A549 (cell line): ENCODE measurements at regions not wholly inside any gene's neighbourhood (a gene's known extent, or its start where the extent isn't known, plus 50 kb on each side); places are given as distances from the start of the nearest gene placed in this dataset.

ENCODE experiments used
- ESRRA ChIP-seq: fragments of 150-350 bp; IDR thresholded peaks from 2 replicates; pipeline ENCODE4 v1.6.1; 2014; ENCODE audit warnings: mild to moderate bottlenecking, low read length, borderline replicate concordance
- JUNB ChIP-seq: fragments of >200 bp; sonication (Bioruptor Twin); formaldehyde crosslinking; IDR thresholded peaks from 2 replicates; pipeline ENCODE4 v1.6.1; 2016

DNA sequence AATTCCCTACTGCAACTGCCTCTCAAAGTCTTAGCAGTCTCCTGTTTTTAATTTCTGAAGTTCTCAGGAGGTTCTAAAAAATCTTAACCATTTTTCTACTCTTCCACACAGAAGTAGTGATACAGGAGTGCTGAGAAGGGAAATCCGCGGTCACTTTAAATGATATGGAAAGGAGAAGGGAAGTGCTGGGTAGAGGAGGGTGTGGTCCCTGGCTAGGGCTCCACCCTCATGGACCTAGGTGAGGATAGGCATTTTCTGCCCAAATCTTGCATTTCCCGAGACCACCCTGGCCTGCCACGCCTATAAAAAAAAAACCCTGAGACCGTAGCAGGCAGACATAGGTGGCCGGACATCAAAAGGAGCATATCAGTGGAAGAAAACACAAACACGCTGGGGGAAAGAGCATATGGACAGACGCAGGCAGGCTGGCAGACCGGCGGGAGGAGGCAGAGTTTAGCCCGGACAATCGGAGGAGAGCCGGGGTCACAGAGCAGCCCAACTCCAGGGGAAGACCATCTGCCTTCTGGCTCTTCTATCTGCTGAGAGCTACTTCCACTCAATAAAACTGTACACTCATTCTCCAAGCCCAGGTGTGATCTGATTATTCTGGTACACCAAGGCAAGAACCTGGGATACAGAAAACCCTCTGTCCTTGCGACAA lies 85.7 kb downstream of the POU3F4 start:
- TF ChIP-seq JUNB = no peak
- TF ChIP-seq ESRRA = no peak
